HG03565 (cell line): ENCODE measurements at regions not wholly inside any gene's neighbourhood (a gene's known extent, or its start where the extent isn't known, plus 50 kb on each side); places are given as distances from the start of the nearest gene placed in this dataset.

Experiments used
- ATAC-seq: cut with Tn5 transposase; IDR thresholded peaks from one replicate; pipeline ENCODE4 v1.9.1; 2021; ENCODE audit warnings: mild to moderate bottlenecking, moderate library complexity; ENCODE audit not compliant: unreplicated experiment

DNA sequence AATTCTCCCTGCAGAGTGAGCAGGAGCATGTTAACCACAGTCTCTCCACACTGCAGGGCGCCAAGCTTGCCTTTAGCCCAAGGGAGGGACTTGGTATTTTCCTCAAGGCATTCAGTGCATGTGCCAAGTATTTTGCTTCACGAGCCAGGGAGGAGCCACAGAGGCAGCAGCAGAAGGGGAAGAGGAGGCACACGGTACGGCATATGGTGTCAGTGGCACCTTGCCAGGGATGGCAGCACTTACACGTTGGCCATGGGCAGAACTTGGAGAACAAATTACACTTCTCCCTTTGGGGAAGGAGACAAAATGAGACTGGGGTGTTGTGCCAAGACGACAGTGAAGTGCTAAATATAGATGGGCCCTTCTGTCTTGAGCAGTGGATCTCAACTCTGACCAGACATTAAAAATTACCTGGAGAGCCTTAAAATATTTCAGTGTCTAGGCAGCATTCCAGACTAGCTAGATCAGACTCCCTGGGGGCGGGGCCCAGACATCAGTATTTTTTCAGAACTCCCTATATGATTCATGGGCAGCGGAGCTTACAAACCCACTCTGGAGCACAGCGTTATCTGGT, 155.8 kb downstream of the DRD1 start:
- ATAC-seq, result no peak

DNA sequence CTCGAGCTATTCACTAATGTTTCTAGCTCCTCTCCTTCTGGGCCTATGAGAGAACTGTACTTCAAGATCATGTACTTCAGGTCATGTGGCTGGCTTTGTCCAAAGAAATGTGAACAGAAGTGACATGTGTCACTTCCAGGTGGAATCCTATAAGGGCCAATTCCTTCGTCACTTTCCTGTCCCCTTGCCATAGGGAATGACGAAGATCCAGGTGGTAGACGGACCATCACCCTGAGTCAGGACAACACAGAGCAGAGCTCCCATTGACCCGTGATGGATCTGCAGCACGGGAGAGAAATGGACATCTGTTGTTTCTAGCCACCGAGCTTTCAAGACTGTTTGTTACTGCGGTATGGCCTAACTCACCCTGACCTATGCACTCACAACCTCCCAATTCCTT, 157.0 kb downstream of the DRD1 start:
- no peak for ATAC-seq

DNA sequence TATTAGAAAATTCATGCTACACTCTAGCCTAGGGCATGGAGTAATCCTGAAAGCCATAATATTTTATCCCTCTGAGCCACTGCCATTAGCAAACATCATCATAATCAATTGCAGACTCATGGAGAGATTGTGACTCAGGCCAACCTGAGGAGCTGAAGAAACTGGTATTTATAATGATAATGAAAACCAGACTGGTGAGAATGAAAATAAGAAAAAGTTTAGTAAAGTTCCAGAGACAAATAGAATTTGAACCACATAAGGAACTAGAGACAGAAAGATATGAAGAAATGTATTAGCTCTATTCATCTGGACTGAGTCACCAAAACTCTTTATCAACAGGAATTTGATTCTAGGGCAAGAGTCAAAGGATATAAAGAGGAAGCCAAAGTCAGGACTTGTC, 158.7 kb downstream of the DRD1 start:
- ATAC-seq, result no peak

DNA sequence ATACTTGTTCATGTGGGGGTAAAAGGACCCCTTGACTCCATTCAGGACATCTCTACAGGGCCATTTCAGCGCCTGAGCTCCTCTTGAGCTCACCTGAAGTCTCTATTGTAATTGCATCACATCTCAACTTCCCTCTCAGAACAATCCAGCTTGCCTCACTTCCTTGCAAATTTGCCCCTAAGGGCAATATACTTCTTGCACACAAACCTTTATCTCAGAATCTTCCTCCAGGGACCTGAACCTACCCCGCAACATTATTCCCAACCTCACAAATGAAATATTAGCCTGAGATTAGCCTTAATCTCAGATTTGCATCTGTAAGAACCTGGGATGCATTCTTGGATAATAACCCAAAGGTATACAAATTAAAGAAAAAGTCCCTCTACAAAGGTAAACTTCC, 159.2 kb downstream of the DRD1 start:
- ATAC-seq, result no peak

DNA sequence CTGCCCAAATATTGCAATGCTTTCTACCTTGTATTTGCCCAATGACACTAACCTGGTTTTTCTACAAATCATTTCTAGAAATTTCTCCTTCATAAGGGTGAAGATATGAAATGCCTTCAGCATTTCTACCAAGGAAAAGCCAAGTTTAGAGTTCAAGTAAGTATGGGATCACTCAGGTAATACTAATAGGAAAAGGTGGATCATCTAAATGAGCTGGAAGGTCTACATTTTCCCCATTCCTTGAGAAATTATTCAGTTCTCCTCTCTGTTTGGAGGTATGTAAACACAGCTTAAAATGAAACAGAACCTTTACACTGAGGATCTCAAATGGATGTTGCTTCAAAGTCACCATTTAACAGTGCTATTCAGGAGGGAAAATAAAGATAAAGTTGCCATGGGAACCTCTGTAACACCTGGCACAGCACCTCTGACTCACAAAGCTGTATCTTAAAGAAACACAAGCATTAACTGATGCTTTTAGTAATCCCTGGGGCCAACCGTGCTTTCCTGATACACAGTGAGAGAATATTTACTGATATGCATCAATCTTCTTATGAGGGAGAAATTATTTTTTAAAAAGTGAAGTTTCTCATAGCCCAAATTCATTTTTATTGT, 161.3 kb downstream of the DRD1 start:
- no peak for ATAC-seq

DNA sequence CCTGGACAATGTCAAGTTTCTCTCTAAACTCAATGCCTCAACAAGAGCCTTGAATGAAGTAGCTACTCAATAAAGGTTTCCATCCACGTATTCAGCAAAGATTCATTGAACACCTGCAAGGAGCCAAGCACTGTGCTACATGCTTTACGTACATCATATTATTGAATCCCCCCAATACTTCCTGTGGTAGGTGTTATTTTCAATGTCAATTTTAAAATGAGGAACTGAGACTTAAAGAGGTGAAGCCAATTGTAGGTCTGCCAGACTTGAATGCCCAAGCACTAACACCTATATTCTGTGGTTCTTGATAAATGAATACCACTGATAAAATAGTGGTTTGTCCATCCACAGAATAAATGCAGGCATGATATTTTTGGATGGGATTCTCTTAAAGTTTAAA, 162.3 kb downstream of the DRD1 start:
- ATAC-seq, result no peak

DNA sequence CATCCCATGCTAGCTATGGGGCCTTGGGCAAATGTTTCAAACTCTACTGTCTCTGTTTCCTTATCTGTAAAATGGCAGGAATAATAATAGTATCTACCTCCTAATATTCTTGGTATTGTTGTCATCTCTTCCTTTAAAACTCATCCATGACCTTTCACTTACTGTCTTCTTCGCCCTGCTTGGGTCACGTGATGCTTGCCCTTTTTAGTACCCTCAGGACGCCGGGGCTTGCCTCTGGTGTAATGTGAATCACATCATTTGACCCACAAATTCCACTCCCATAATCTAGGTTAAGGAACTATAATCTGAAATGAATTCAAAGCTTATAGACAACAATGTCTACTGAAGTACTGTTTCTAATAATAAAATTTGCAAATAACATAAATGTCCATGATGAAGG, 162.7 kb downstream of the DRD1 start:
- ATAC-seq, result no peak

DNA sequence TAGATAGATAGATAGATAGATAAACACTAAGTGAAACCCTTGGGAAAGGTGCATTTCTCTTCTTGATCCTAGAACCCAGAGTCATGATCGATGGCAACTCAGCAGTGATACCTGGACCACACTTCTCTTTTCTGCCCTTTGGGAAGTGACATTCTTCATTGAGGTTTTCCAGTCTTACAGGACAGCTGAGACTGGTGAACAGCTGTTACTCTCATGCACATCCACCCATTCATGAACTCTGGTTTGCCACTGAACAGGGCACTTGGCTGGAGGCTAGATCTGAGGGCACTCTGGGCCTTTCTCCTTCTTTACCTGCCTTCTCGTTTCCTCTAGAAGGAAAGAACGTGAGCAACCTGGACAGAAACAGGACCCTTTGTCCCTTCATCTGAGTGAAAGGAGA, 164.5 kb downstream of the DRD1 start:
- no peak for ATAC-seq

DNA sequence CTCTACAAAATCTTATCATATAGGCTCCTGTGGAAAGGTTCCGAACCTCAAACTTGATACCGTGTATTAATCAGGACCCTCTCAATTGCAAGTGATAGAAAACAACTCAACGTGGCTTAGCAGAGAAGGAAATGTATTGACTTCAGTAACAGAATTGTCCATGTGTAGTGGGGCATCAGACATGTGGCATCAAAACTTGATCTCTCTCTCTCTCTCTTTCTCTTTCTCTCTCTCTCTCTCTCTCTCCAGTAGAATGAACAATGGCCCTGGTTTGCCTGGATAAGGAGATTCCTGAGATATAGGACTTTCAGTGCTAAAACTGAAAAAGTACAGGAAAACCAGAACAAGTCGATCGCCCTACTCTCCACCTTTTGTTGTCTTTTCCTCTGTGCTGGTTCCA, 168.2 kb downstream of the DRD1 start:
- no peak for ATAC-seq

DNA sequence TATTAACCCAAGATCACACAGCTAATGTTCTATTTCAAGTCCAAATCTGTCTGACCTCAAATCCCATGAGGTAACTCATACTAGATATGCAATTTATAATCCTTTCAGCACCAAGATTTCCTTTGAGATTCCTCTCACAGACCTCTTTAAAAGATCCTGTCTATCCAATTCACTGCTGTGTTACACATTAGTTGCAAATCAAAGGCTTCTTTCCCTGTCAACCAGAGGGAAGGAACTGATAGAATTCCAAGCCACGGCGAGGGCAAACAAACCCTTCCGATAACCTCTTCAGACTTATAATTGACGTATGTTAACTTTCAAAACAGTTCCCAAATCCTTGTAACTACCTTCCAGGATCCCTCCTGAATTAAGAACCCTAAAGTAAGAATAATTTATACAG, 168.9 kb downstream of the DRD1 start:
- ATAC-seq, result no peak

DNA sequence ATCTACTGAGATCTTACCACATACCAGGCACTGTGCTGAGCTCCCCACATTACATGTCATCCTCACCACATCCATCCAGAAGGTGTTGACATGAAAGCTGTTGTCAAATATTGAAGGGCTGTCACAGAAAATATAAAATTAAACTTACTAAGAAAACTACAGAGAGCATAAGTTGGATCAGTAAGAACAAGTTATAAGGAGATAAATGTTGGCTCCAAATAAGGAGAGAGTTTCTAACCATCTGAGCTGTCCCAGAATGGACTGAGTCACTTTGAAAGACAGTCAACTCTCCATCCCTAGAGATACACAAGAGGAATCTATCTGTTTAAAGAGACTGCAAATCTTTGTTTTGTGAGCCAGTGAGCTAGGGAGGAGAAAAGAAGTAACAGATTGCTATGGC, 169.8 kb downstream of the DRD1 start:
- no peak for ATAC-seq

DNA sequence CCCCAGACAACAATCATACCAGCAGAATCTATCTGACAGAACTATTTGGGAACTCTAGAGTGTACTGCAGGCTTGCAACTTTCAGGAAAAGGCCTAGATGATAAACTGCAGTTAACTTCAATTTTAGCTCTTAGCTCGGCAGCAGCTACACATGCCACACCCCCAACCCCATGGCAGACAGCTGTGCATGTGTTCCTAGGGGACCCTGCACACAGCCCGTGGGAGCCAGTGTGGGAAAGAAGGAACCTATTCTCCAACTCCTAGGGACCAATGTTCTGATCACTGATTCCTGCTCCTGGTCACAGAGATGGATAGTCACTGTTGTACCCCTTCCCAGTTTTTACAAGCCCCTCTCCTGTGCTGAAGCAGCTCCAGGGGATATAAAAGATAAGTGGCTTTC, 179.6 kb downstream of the DRD1 start:
- ATAC-seq, result no peak

DNA sequence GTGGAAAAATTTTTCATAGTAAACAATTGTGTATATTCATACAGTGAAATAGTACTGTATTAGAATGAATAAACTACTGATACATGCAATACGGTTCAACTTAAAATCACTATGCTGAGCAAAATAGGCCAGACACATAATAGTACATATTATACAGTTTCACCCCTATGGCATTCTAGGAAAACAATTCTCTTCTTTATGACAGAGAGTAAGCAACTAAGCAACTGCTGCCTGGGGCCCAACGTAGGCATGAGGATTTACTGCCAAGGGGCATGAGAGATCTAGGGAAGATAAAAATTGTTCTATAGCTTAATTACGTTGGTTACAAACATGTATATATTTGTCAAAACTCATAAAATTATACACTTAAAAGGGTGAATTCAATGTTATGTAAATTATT, 180.2 kb downstream of the DRD1 start:
- no peak for ATAC-seq

DNA sequence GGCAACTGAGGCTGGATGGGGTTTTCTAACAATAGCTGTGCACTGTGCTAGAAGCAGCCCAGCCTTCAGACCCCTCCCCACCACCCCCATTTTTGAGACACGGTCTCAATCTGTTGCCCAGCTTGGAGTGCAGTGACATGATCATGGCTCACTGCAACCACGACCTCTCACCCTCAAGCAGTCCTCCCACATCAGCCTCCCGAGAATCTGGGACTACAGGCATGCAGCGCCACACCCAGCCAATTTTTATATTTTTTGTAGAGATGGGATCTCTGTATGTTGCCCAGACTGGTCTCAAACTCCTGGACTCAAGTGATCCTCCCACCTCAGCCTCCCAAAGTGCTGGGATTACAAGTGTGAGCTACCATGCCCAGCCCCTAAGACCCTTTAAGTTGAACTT, 182.5 kb downstream of the DRD1 start:
- no peak for ATAC-seq

DNA sequence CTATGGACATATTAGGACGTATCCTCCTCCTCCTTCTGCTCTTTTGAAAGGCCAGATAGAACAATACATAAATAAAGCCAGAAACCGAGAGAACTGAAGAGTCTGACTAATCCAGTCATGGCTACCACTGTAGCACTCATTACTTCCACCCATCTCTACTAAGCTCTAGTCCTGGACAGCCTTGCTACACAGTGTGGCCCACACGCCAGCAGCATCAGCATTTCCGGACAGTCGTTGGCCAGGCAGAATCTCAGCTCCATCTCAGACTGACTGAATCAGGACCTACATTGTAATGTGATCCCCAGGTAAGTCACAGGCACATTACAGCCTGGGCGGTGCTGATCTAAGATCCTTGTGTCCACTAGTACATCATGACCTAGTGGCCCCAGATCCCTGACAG, 182.9 kb downstream of the DRD1 start:
- no peak for ATAC-seq

DNA sequence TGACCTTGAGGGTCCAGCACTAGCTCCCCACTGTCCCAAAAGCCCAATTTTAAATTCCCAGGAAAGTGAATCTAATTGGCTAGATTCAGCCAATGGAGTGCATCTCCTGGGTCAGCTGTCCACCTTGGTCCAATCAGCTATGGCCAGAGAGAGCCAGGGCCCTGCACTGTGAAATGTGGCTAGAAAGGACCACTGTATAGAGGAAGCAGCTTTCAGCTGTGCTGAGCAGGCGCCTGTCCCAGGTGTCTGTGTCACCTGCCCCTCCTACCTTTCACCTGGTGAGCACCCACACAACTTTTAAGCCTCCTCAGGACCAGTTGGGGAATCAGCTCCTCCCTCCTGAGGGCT, 186.2 kb downstream of the DRD1 start:
- ATAC-seq, result no peak

DNA sequence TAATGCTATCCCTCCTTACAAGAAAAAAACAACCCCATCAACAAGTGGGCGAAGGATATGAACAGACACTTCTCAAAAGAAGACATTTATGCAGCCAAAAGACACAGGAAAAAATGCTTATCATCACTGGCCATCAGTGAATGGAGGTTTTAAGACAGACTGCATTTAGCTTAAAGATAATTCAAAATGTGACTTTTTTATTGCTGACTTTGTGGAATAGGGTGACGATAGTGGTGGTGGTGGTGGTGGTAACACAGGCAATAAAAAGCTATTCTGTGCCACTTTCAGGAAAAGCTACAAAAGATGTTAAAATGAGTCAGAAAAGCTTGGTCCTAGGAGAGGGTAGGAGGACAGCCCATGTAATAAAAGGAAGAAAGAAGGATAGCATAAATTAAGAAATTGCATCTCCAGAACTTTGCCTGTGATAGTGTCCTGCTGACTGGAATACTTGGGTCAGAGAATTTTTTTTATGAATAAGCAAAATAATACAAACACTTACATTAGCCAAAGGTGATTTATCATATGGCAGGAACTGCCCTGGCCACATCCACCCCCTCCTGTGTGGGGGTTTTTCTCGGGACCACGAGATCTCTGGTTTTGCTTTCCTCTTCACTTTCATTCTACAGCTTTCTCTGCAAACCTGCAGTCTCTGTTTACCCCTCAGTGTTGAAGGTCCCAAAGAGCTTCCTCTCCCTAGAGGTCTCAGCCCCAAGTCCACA, 186.7 kb downstream of the DRD1 start:
- no peak for ATAC-seq

DNA sequence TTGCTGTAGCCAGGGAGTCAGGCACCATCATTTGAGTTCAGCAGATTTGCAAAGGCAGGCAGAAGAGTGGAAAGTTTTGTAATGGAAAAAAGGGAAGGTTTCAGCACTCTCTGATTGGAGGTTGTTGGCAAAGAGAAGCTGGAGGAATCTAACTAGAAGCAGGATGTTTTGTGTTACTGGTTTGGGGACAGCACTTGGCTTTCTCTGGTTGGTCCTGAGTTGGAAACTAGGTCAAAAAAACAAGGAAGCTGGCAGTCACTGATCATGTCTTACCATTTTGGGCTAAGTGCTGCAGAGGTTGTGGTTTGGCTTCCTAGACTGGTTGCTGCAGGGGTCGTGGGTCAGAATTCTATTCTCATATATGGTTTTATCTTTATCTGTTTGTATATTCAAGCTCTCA, 189.8 kb downstream of the DRD1 start:
- no peak for ATAC-seq

DNA sequence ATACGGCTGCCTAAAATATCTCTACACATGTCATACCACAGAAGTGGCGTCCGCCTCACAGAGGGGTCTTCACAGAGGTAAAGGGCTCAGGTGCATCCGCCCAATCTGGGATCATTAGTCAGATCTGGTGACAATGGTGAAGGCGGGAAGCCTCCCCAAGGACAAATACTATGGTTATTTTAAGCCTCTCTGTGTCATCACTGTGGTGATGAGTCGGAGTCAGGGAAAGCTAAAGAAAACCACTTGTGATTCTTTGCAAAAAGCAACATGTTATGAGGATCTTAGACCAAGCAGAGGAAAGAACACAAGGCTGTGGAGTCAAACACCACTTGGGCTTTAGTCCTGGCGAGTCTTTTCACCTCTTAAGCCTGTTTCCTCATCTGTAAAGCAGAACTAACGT, 190.4 kb downstream of the DRD1 start:
- no peak for ATAC-seq

DNA sequence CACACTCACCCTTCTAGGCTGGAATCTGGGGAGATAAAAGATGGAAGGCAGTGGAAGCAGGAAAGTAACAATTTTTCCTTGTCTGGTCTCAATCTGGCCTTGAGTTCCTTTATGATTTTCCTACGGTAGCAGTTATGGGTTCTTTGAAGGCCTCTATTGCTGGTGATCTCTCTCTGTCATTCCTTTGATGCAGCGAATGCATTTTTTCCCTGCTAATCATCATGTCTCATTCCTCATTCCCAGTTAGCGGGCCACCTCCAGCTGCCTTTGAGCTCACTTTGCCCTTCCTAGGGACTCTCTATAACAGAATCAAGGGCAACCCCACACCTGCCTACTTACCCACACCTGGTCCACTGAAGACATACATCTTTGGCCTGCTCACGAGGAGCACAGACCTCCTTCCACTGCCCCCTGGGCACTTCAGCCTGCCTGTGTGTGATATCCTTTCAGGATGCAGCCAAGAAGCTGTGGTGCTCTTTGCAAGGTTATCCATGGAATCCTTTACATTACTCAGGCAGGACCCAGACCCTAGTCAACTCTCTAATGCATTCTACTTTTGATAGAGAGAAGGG, 191.7 kb downstream of the DRD1 start:
- ATAC-seq, result no peak

DNA sequence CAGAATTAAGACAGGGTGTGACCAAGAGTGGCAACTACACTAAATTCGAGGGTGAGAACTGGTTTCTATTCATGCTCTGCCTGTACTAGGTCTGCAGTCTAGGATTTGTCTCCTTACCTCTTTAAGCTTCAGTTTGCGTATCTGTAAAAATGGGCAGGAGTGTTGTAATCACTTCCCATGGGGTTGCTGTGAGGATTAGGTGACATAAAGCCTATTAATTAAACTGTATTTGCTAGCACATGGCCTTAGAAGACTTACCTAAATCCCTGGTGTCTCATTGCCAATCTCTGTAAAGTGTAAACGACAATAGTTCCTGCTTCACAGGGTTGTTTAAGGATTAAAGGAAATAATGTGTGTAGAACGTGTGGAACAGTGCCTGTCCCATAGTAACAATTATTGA, 193.6 kb downstream of the DRD1 start:
- ATAC-seq, result no peak

DNA sequence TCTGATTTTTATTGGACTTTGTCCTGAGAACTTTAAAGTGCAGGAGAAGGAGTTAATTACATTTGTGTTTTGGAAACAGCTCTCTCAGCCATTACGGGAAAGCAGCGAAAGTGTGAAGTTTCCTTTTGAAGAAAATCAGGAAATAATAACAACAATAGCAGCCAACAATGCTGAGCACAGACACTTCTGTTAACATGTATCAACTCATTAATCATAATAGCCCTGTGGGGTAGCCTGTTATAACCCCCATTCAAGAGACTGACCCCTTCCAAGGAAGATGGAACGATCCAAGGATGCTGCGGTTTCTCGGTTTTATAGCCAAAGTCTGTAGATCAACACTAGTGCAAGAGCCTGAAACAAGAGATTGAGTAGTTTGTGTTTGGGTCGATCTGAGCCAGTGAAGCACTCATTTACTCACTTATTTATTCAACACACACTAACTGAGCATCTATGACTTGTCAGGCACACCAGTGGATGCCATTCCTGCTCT, 195.5 kb downstream of the DRD1 start:
- no peak for ATAC-seq
